HCT116 (cell line): ENCODE measurements at regions not wholly inside any gene's neighbourhood (a gene's known extent, or its start where the extent isn't known, plus 50 kb on each side); places are given as distances from the start of the nearest gene placed in this dataset.

Source experiments
- ATAC-seq: fragments of 200-7000 bp; cut with Tn5 transposase; 2 replicates; pipeline ENCODE4 v1.9.1; 2020; ENCODE audit warnings: mild to moderate bottlenecking, moderate library complexity
- BruUV-seq: library from RNA; stranded (reverse); fragments of 400-500 nt; replicated peaks from 2 replicates; lab custom pipeline; 2021; lab: Mats Ljungman, UMichigan
- CTCF ChIA-PET: fragments of 300-600 bp; sonication (Branson Sonifier 250); formaldehyde crosslinking; loops from one replicate; lab custom pipeline; 2021; ENCODE audit warnings: antibody characterized with exemption; lab: Charles Lee
- POLR2A ChIA-PET: fragments of 300-600, 350-600 bp; sonication (Branson Sonifier 250); formaldehyde crosslinking; loops from one replicate; lab custom pipeline; 2021; ENCODE audit warnings: antibody characterized with exemption; lab: Charles Lee
- RAD21 ChIA-PET, 2 experiments: fragments of 300-600 bp; sonication (Branson Sonifier 250); formaldehyde crosslinking; loops; one replicate each; lab custom pipeline; 2023; ENCODE audit warnings: low total read pairs in 2 of 2; ENCODE audit not compliant: uncharacterized antibody in 2 of 2, unreplicated experiment in 2 of 2, low non-redundant PET in 1 of 2; lab: Charles Lee
- DNase-seq: peaks from one replicate; pipeline ENCODE4 v3.0.0-alpha.2; 2010; ENCODE audit warnings: low read depth, low spot score
- H2AFZ ChIP-seq: fragments of 200-600 bp; shearing (Covaris generic), sonication (generic); 2 replicates; pipeline ENCODE4 v1.6.1; 2017; ENCODE audit warnings: low read depth, mixed run types, mixed read lengths, antibody characterized with exemption, low read length; ENCODE audit not compliant: poor library complexity, severe bottlenecking
- H3K27ac ChIP-seq: 2 replicates; pipeline ENCODE4 v1.5.1; 2012; ENCODE audit warnings: low read depth, low read length
- H3K27me3 ChIP-seq: fragments of 200-600 bp; sonication (generic); 2 replicates; pipeline ENCODE4 v1.6.1; 2016; ENCODE audit warnings: mixed run types, low read length, mixed read lengths; ENCODE audit not compliant: insufficient read depth
- H3K36me3 ChIP-seq, 2 experiments: fragments of 200-500 bp in 1 of 2; fragments of 200-600 bp in 1 of 2; sonication (Bioruptor generic) in 1 of 2; sonication (generic) in 1 of 2; 2 replicates each; pipeline versions ENCODE4 v1.5.1 to v1.6.1; 2014 to 2016; ENCODE audit warnings: low read length in 2 of 2, inconsistent platforms in 1 of 2, mixed read lengths in 1 of 2, mixed run types in 1 of 2; ENCODE audit not compliant: insufficient read depth in 2 of 2, control insufficient read depth in 1 of 2
- H3K4me1 ChIP-seq, 2 experiments: fragments of 200-600 bp in 1 of 2; sonication (generic) in 1 of 2; 2 replicates each; pipeline versions ENCODE4 v1.5.1 to v1.6.1; 2012 to 2017; ENCODE audit warnings: low read length in 2 of 2, inconsistent platforms in 1 of 2, mild to moderate bottlenecking in 1 of 2, mixed read lengths in 1 of 2, mixed run types in 1 of 2, moderate library complexity in 1 of 2; ENCODE audit not compliant: insufficient read depth in 2 of 2, control insufficient read depth in 1 of 2
- H3K4me2 ChIP-seq: fragments of 200-600 bp; sonication (generic); 2 replicates; pipeline ENCODE4 v1.6.1; 2017; ENCODE audit warnings: mixed run types, low read length, mixed read lengths
- H3K4me3 ChIP-seq, 2 experiments: fragments of 200-600 bp in 1 of 2; sonication (generic) in 1 of 2; replicated peaks in 1 of 2; 2 replicates each; pipeline ENCODE4 v1.5.1; 2011 to 2016; ENCODE audit warnings: low read length in 2 of 2, control low read depth in 1 of 2, low read depth in 1 of 2, mild to moderate bottlenecking in 1 of 2, mixed read lengths in 1 of 2, mixed run types in 1 of 2
- H3K79me2 ChIP-seq: fragments of 200-600 bp; sonication (generic); 2 replicates; pipeline ENCODE4 v1.6.1; 2017; ENCODE audit warnings: mild to moderate bottlenecking, mixed run types, low read length, moderate library complexity, mixed read lengths; ENCODE audit not compliant: insufficient read depth
- H3K9ac ChIP-seq: fragments of 200-600 bp; sonication (generic); 2 replicates; pipeline ENCODE4 v1.6.1; 2016; ENCODE audit warnings: low read length, mixed read lengths
- H3K9me2 ChIP-seq: fragments of 200-600 bp; sonication (generic), shearing (Covaris generic); 2 replicates; pipeline ENCODE4 v1.6.1; 2017; ENCODE audit warnings: mixed run types, mild to moderate bottlenecking, moderate library complexity; ENCODE audit not compliant: insufficient read depth
- H3K9me3 ChIP-seq, 2 experiments: fragments of 200-500 bp in 1 of 2; fragments of 200-600 bp in 1 of 2; sonication (Bioruptor generic) in 1 of 2; sonication (generic) in 1 of 2; 2 replicates each; pipeline ENCODE4 v1.6.1; 2014 to 2017; ENCODE audit warnings: low read length in 2 of 2, mixed read lengths in 2 of 2, inconsistent platforms in 1 of 2, low read depth in 1 of 2, mild to moderate bottlenecking in 1 of 2, mixed run types in 1 of 2, moderate library complexity in 1 of 2; ENCODE audit not compliant: control insufficient read depth in 1 of 2, insufficient read depth in 1 of 2
- H4K20me1 ChIP-seq: fragments of 200-600 bp; sonication (generic), shearing (Covaris generic); 2 replicates; pipeline ENCODE4 v1.6.1; 2017; ENCODE audit warnings: mixed run types, mild to moderate bottlenecking, moderate library complexity; ENCODE audit not compliant: insufficient read depth
- ATF3 ChIP-seq: IDR thresholded peaks from 2 replicates; pipeline ENCODE4 v1.6.1; 2012
- EZH2 ChIP-seq: fragments of 200-600 bp; sonication (generic); IDR thresholded peaks from 2 replicates; pipeline ENCODE4 v1.6.1; 2017; ENCODE audit warnings: antibody characterized with exemption, mixed run types
- POLR2AphosphoS5 ChIP-seq: IDR thresholded peaks from 2 replicates; pipeline ENCODE4 v1.6.1; 2011; ENCODE audit warnings: mild to moderate bottlenecking, low read depth, low read length, moderate library complexity
- RAD21 ChIP-seq: IDR thresholded peaks from 2 replicates; pipeline ENCODE4 v1.6.1; 2012; ENCODE audit warnings: low read depth, mild to moderate bottlenecking
- SIN3A ChIP-seq: IDR thresholded peaks from 2 replicates; pipeline ENCODE4 v1.6.1; 2012; ENCODE audit warnings: low read depth
- SRF ChIP-seq: IDR thresholded peaks from 2 replicates; pipeline ENCODE4 v1.6.1; 2012; ENCODE audit warnings: low read depth
- TCF7L2 ChIP-seq: IDR thresholded peaks from 2 replicates; pipeline ENCODE4 v1.7.0; 2011; ENCODE audit warnings: borderline replicate concordance, inconsistent platforms; ENCODE audit not compliant: insufficient read depth, insufficient read length; ENCODE audit errors: extremely low read depth
- YY1 ChIP-seq: IDR thresholded peaks from 2 replicates; pipeline ENCODE4 v1.6.1; 2011; ENCODE audit warnings: low read length, low read depth, moderate library complexity, mild to moderate bottlenecking; ENCODE audit not compliant: insufficient replicate concordance; ENCODE audit errors: extremely low read depth
- ZFX ChIP-seq: fragments of 450-650 bp; IDR thresholded peaks from 2 replicates; pipeline ENCODE4 v1.6.1; 2017
- intact Hi-C: fragments of 100-400 bp; cut with micrococcal nuclease; formaldehyde crosslinking; loops from 2 replicates; pipeline ENCODE4 v1.10.0; 2022
- TF ChIP-seq, protein P1 (sequence below): IDR thresholded peaks from 2 replicates; pipeline ENCODE4 v1.6.1; 2012; ENCODE audit warnings: low read depth
- TF ChIP-seq, protein P2 (sequence below): IDR thresholded peaks from 2 replicates; pipeline ENCODE4 v1.6.1; 2012
- TF ChIP-seq, protein P3 (sequence below), 3 experiments: fragments of 200-600 bp in 1 of 3; sonication (generic) in 1 of 3; IDR thresholded peaks in 2 of 3; conservative IDR thresholded peaks in 1 of 3; 2 replicates each; pipeline ENCODE4 v1.5.1; 2012 to 2017; ENCODE audit warnings: low read depth in 2 of 3, low read length in 2 of 3, antibody characterized with exemption in 1 of 3, borderline replicate concordance in 1 of 3, control low read depth in 1 of 3, mild to moderate bottlenecking in 1 of 3, mixed read lengths in 1 of 3, mixed run types in 1 of 3, moderate library complexity in 1 of 3; ENCODE audit not compliant: insufficient read depth in 1 of 3

DNA sequence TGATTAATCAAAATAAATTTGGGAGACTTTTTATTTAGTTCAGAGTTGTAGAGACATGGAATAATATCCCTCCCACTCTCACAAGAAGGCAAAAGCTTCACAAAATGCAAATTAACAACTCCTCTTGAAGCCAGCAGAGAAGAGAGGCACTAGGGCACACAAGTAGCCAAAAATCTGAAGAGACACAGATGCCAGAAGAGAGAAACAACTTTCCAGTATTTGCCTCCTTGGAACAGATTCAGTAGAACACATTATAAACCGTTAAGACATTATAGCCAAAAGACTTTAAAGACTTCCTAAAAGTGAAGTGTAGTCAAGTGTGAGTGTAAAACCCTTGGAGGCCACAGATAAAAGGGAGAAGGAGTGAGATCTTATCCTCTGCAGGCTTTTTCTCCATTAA, 1024.9 kb upstream of the ADGRL3 start:
- ATAC-seq (no peak), DNase-seq (no peak)
- TF ChIP-seq YY1: no peak
- no peak for TF ChIP-seq POLR2AphosphoS5
- no peak for TF ChIP-seq SIN3A
- TF ChIP-seq SRF: no peak
- TF ChIP-seq, protein P1, sequence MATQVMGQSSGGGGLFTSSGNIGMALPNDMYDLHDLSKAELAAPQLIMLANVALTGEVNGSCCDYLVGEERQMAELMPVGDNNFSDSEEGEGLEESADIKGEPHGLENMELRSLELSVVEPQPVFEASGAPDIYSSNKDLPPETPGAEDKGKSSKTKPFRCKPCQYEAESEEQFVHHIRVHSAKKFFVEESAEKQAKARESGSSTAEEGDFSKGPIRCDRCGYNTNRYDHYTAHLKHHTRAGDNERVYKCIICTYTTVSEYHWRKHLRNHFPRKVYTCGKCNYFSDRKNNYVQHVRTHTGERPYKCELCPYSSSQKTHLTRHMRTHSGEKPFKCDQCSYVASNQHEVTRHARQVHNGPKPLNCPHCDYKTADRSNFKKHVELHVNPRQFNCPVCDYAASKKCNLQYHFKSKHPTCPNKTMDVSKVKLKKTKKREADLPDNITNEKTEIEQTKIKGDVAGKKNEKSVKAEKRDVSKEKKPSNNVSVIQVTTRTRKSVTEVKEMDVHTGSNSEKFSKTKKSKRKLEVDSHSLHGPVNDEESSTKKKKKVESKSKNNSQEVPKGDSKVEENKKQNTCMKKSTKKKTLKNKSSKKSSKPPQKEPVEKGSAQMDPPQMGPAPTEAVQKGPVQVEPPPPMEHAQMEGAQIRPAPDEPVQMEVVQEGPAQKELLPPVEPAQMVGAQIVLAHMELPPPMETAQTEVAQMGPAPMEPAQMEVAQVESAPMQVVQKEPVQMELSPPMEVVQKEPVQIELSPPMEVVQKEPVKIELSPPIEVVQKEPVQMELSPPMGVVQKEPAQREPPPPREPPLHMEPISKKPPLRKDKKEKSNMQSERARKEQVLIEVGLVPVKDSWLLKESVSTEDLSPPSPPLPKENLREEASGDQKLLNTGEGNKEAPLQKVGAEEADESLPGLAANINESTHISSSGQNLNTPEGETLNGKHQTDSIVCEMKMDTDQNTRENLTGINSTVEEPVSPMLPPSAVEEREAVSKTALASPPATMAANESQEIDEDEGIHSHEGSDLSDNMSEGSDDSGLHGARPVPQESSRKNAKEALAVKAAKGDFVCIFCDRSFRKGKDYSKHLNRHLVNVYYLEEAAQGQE: no peak
- TF ChIP-seq ATF3: no peak
- TF ChIP-seq, protein P2, sequence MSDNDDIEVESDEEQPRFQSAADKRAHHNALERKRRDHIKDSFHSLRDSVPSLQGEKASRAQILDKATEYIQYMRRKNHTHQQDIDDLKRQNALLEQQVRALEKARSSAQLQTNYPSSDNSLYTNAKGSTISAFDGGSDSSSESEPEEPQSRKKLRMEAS: no peak
- TF ChIP-seq EZH2: no peak
- no peak for TF ChIP-seq ZFX
- TF ChIP-seq RAD21: no peak
- TF ChIP-seq TCF7L2: no peak
- TF ChIP-seq, protein P3, sequence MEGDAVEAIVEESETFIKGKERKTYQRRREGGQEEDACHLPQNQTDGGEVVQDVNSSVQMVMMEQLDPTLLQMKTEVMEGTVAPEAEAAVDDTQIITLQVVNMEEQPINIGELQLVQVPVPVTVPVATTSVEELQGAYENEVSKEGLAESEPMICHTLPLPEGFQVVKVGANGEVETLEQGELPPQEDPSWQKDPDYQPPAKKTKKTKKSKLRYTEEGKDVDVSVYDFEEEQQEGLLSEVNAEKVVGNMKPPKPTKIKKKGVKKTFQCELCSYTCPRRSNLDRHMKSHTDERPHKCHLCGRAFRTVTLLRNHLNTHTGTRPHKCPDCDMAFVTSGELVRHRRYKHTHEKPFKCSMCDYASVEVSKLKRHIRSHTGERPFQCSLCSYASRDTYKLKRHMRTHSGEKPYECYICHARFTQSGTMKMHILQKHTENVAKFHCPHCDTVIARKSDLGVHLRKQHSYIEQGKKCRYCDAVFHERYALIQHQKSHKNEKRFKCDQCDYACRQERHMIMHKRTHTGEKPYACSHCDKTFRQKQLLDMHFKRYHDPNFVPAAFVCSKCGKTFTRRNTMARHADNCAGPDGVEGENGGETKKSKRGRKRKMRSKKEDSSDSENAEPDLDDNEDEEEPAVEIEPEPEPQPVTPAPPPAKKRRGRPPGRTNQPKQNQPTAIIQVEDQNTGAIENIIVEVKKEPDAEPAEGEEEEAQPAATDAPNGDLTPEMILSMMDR (IDR thresholded peaks at IDR 0.05 in 2 of 3, conservative IDR thresholded peaks at IDR 0.05 in 1 of 3; ENCODE audit: borderline replicate concordance in 1 of 3, insufficient read depth in 1 of 3, low read depth in 2 of 3, low read length in 2 of 3): no peak
- Histone ChIP-seq H3K36me3 (no peaks in the 10 kb centered on the region), H4K20me1 (no peaks in the 10 kb centered on the region; the same call in 1 of the 2 replicates), H3K4me1 (no peaks in the 10 kb centered on the region), H3K4me2 (no peak overlapping the region), H3K9ac (no peak overlapping the region), H3K27me3 (no peaks in the 10 kb centered on the region), H2AFZ (no peak overlapping the region), H3K27ac (no peak overlapping the region), H3K9me3 (peaks cover 0 to 27% of the 10 kb centered on the region in 2 experiments; a peak in 1 of 4 replicates), H3K79me2 (no peaks in the 10 kb centered on the region), H3K9me2 (no peaks in the 10 kb centered on the region), H3K4me3 (no peak overlapping the region)
- intact Hi-C loops: no loop called here
- ChIA-PET CTCF (no interaction called here), POLR2A (no interaction called here), RAD21 (no interaction called here)
- BruUV-seq: no TSS peak
